SK-N-SH treated with all-trans-retinoic acid at 6 μM for 48 hours (cell line): ENCODE measurements at regions not wholly inside any gene's neighbourhood (a gene's known extent, or its start where the extent isn't known, plus 50 kb on each side); places are given as distances from the start of the nearest gene placed in this dataset.

Experiments used
- ATAC-seq: fragments of 200-7000 bp; cut with Tn5 transposase; 3 replicates; pipeline ENCODE4 v1.9.1; 2020; ENCODE audit warnings: mild to moderate bottlenecking, moderate library complexity
- ARNTL ChIP-seq: fragments of 450-650 bp; formaldehyde crosslinking; IDR thresholded peaks from 2 replicates; pipeline ENCODE4 v1.5.0; 2020; ENCODE audit warnings: low read depth, mild to moderate bottlenecking, moderate library complexity, borderline replicate concordance
- BACH2 ChIP-seq: fragments of 250-450 bp; sonication (Bioruptor Pico); IDR thresholded peaks from 2 replicates; pipeline ENCODE4 v1.9.0; 2021; ENCODE audit warnings: mild to moderate bottlenecking, borderline replicate concordance
- CSDC2 ChIP-seq: fragments of 250-450 bp; sonication (Bioruptor Pico); IDR thresholded peaks from 2 replicates; pipeline ENCODE4 v1.5.0; 2020; ENCODE audit warnings: mild to moderate bottlenecking, moderate library complexity
- CSRNP3 ChIP-seq: fragments of 250-450 bp; sonication (Bioruptor Pico); IDR thresholded peaks from 2 replicates; pipeline ENCODE4 v1.5.1; 2021; ENCODE audit warnings: mild to moderate bottlenecking, moderate library complexity
- ESRRG ChIP-seq: fragments of 250-450 bp; sonication (Bioruptor Pico); IDR thresholded peaks from 2 replicates; pipeline ENCODE4 v1.6.1; 2021; ENCODE audit warnings: mild to moderate bottlenecking
- GLIS3 ChIP-seq: fragments of 250-450 bp; sonication (Bioruptor Pico); IDR thresholded peaks from 2 replicates; pipeline ENCODE4 v1.5.0; 2020; ENCODE audit warnings: mild to moderate bottlenecking, moderate library complexity
- ISL1 ChIP-seq: fragments of 250-450 bp; sonication (Bioruptor Pico); IDR thresholded peaks from 2 replicates; pipeline ENCODE4 v2.1.2; 2022; ENCODE audit warnings: mild to moderate bottlenecking, moderate library complexity
- OSR1 ChIP-seq: fragments of 250-450 bp; sonication (Bioruptor Pico); IDR thresholded peaks from 2 replicates; pipeline ENCODE4 v1.8.0; 2022; ENCODE audit warnings: moderate library complexity, mild to moderate bottlenecking, inconsistent platforms
- PPARA ChIP-seq: fragments of 250-450 bp; sonication (Bioruptor Pico); IDR thresholded peaks from 2 replicates; pipeline ENCODE4 v1.5.0; 2020; ENCODE audit warnings: mild to moderate bottlenecking, borderline replicate concordance
- RARB ChIP-seq: fragments of 250-450 bp; sonication (Bioruptor Pico); IDR thresholded peaks from 2 replicates; pipeline ENCODE4 v1.8.0; 2021; ENCODE audit warnings: mild to moderate bottlenecking, moderate library complexity
- SNAI2 ChIP-seq: fragments of 250-450 bp; sonication (Bioruptor Pico); IDR thresholded peaks from 2 replicates; pipeline ENCODE4 v1.5.0; 2020; ENCODE audit warnings: mild to moderate bottlenecking, moderate library complexity
- TCF4 ChIP-seq: fragments of 250-450 bp; sonication (Bioruptor Pico); IDR thresholded peaks from 2 replicates; pipeline ENCODE4 v1.8.0; 2021; ENCODE audit warnings: mild to moderate bottlenecking, moderate library complexity, borderline replicate concordance
- TOX ChIP-seq: fragments of 250-450 bp; sonication (Bioruptor Pico); IDR thresholded peaks from 2 replicates; pipeline ENCODE4 v1.8.0; 2021; ENCODE audit warnings: mild to moderate bottlenecking, moderate library complexity, borderline replicate concordance
- TSHZ2 ChIP-seq: fragments of 250-450 bp; sonication (Bioruptor Pico); IDR thresholded peaks from 2 replicates; pipeline ENCODE4 v1.5.0; 2020; ENCODE audit warnings: mild to moderate bottlenecking, moderate library complexity
- ZFP3 ChIP-seq: fragments of 250-450 bp; sonication (Bioruptor Pico); IDR thresholded peaks from 2 replicates; pipeline ENCODE4 v1.5.0; 2020; ENCODE audit warnings: mild to moderate bottlenecking, moderate library complexity
- ZNF565 ChIP-seq: fragments of 450-650 bp; formaldehyde crosslinking; conservative IDR thresholded peaks from 2 replicates; pipeline ENCODE4 v1.5.0; 2020; ENCODE audit warnings: low read depth, mild to moderate bottlenecking, moderate library complexity
- ZNF70 ChIP-seq: fragments of 450-650 bp; formaldehyde crosslinking; IDR thresholded peaks from 2 replicates; pipeline ENCODE4 v1.5.0; 2020; ENCODE audit warnings: mild to moderate bottlenecking, moderate library complexity
- ZNF8 ChIP-seq: fragments of 450-650 bp; formaldehyde crosslinking; IDR thresholded peaks from 2 replicates; pipeline ENCODE4 v1.5.0; 2020; ENCODE audit warnings: mild to moderate bottlenecking, moderate library complexity
- TF ChIP-seq, protein P1 (sequence below): fragments of 250-450 bp; sonication (Bioruptor Pico); IDR thresholded peaks from 2 replicates; pipeline ENCODE4 v1.8.0; 2021; ENCODE audit warnings: low read depth, mild to moderate bottlenecking, moderate library complexity, borderline replicate concordance
- TF ChIP-seq, protein P2 (sequence below): fragments of 250-450 bp; sonication (Bioruptor Pico); IDR thresholded peaks from 2 replicates; pipeline ENCODE4 v1.8.0; 2020; ENCODE audit warnings: mild to moderate bottlenecking, moderate library complexity, borderline replicate concordance
- TF ChIP-seq, protein P3 (sequence below): fragments of 250-450 bp; sonication (Bioruptor Pico); IDR thresholded peaks from 2 replicates; pipeline ENCODE4 v1.5.1; 2020; ENCODE audit warnings: low read depth, mild to moderate bottlenecking, moderate library complexity

DNA sequence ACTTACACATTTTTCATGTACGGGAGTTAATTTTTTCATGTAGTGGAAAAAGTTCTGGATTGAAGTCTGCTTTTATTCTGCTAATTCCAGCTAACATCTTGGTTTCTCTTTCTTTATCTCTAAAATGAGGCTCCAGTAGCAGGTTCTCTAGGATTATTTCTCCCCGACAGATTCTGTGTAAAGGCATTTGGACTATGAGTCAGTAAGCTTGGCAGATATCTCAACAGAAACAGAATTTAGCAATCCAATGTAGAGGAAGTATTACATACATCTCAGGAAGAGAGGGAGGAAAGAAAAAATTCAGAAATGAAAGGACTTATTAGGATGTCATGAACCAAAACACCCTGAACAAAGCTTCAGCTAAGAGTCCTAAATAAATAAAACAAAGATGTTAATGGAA lies 1682.3 kb upstream of the TENM3 start:
- TF ChIP-seq TOX (CRISPR knock-in tag) (no peak), SNAI2 (no peak), GLIS3 (CRISPR knock-in tag) (no peak), ZNF8 (CRISPR knock-in tag) (no peak), TSHZ2 (CRISPR knock-in tag) (no peak), CSDC2 (CRISPR knock-in tag) (no peak), ARNTL (CRISPR knock-in tag) (no peak), RARB (CRISPR knock-in tag) (no peak), TCF4 (CRISPR knock-in tag) (no peak), CSRNP3 (no peak), PPARA (CRISPR knock-in tag) (no peak), ESRRG (CRISPR knock-in tag) (no peak), ZNF565 (CRISPR knock-in tag) (no peak), OSR1 (CRISPR knock-in tag) (no peak)
- TF ChIP-seq, protein P1, sequence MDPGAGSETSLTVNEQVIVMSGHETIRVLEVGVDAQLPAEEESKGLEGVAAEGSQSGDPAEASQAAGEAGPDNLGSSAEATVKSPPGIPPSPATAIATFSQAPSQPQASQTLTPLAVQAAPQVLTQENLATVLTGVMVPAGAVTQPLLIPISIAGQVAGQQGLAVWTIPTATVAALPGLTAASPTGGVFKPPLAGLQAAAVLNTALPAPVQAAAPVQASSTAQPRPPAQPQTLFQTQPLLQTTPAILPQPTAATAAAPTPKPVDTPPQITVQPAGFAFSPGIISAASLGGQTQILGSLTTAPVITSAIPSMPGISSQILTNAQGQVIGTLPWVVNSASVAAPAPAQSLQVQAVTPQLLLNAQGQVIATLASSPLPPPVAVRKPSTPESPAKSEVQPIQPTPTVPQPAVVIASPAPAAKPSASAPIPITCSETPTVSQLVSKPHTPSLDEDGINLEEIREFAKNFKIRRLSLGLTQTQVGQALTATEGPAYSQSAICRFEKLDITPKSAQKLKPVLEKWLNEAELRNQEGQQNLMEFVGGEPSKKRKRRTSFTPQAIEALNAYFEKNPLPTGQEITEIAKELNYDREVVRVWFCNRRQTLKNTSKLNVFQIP (CRISPR knock-in tag), result no peak
- TF ChIP-seq, protein P2, sequence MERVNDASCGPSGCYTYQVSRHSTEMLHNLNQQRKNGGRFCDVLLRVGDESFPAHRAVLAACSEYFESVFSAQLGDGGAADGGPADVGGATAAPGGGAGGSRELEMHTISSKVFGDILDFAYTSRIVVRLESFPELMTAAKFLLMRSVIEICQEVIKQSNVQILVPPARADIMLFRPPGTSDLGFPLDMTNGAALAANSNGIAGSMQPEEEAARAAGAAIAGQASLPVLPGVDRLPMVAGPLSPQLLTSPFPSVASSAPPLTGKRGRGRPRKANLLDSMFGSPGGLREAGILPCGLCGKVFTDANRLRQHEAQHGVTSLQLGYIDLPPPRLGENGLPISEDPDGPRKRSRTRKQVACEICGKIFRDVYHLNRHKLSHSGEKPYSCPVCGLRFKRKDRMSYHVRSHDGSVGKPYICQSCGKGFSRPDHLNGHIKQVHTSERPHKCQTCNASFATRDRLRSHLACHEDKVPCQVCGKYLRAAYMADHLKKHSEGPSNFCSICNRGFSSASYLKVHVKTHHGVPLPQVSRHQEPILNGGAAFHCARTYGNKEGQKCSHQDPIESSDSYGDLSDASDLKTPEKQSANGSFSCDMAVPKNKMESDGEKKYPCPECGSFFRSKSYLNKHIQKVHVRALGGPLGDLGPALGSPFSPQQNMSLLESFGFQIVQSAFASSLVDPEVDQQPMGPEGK (CRISPR knock-in tag), result no peak
- TF ChIP-seq, protein P3, sequence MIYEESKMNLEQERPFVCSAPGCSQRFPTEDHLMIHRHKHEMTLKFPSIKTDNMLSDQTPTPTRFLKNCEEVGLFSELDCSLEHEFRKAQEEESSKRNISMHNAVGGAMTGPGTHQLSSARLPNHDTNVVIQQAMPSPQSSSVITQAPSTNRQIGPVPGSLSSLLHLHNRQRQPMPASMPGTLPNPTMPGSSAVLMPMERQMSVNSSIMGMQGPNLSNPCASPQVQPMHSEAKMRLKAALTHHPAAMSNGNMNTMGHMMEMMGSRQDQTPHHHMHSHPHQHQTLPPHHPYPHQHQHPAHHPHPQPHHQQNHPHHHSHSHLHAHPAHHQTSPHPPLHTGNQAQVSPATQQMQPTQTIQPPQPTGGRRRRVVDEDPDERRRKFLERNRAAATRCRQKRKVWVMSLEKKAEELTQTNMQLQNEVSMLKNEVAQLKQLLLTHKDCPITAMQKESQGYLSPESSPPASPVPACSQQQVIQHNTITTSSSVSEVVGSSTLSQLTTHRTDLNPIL (CRISPR knock-in tag), result no peak
- ATAC-seq, result no peak

DNA sequence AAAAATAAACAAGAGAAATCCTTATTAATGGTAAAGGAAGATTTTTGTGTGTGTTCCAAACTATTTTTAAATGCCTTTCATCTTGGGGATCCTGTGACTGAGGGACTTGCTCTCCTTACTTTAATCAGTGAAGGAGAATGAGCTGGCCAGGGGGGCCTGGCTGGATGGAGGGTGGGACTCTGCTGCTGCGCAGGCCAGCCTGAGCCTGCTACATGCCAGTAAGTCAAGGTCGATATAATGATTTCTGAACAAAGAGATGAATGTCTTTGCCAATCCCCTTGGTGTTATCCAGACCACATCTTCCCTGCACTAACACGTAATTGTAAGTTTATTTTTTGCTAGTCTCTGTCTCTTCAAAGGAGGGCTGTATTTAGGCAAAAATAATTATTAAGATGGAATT lies 1679.2 kb upstream of the TENM3 start:
- no peak for TF ChIP-seq TOX (CRISPR knock-in tag)
- no peak for TF ChIP-seq TCF4 (CRISPR knock-in tag)
- TF ChIP-seq OSR1 (CRISPR knock-in tag), result no peak
- TF ChIP-seq BACH2 (CRISPR knock-in tag), result no peak
- no peak for TF ChIP-seq SNAI2
- no peak for TF ChIP-seq CSDC2 (CRISPR knock-in tag)
- no peak for TF ChIP-seq ISL1 (CRISPR knock-in tag)
- TF ChIP-seq ARNTL (CRISPR knock-in tag), result no peak
- TF ChIP-seq, all 23 proteins: peak for 0
- no peak for ATAC-seq

DNA sequence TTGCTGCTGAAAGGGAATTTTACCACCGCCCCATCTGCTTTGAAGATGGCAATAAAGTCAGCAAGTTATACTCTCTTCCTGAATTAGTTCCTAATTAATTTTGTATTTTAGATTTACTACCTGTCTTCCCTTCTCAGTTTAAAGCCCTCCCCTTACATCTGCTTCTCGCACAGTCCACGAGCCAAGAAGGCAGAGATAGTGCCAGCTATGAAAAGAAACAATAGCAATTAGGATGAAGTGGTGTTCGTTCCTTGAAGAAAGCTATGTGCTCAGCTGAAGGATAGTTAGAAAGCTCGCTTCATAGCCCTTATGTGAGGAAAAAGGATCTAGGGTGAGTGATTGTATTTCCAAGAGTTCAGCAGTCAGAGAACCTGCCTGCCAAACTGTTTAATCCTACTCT lies 1678.8 kb upstream of the TENM3 start:
- no peak for ATAC-seq
- TF ChIP-seq, protein P3 (CRISPR knock-in tag), result no peak
- TF ChIP-seq ZNF8 (CRISPR knock-in tag), result no peak
- TF ChIP-seq ESRRG (CRISPR knock-in tag), result no peak
- TF ChIP-seq CSRNP3, result no peak
- no peak for TF ChIP-seq ZFP3 (CRISPR knock-in tag)
- TF ChIP-seq ARNTL (CRISPR knock-in tag), result no peak
- TF ChIP-seq TOX (CRISPR knock-in tag), result no peak
- TF ChIP-seq ZNF70 (CRISPR knock-in tag), result no peak
- TF ChIP-seq CSDC2 (CRISPR knock-in tag), result no peak
- TF ChIP-seq, protein P1 (CRISPR knock-in tag), result no peak
